ENCODE measurements at regions not wholly inside any gene's neighbourhood (a gene's known extent, or its start where the extent isn't known, plus 50 kb on each side); places are given as distances from the start of the nearest gene placed in this dataset.

GRCh38 chr7:131897790-131898165, 341.4 kb upstream of the PODXL start:
- Histone ChIP-seq H3K9ac (no peak overlapping the region), H3K9me3 (ENCODE audit: low read depth) (no peaks in the 10 kb centered on the region)
- no peaks in the 10 kb centered on the region for H3K9me3 Mint-ChIP-seq

GRCh38 chr7:131897016-131897789, 340.8 kb upstream of the PODXL start:
- peak overlapping the region; percentile 71 for H3K4me2 ChIP-seq
- Mint-ChIP-seq H3K9me3 (no peaks in the 10 kb centered on the region), H3K4me3 (no peak overlapping the region), H3K4me1 (peaks cover 26% of the 10 kb centered on the region), H3K27me3 (ENCODE audit: insufficient read depth, low read depth) (peaks cover 5% of the 10 kb centered on the region), H3K36me3 (no peaks in the 10 kb centered on the region), H3K27ac (peak overlapping the region; percentile 48)
- H3K27me3 ChIP-seq = peaks cover 60% of the 10 kb centered on the region
- no peaks in the 10 kb centered on the region for H3K36me3 ChIP-seq
- H3K4me1 ChIP-seq = peaks cover 18% of the 10 kb centered on the region
- H3F3A ChIP-seq (ENCODE audit: low read depth) = peaks cover 15% of the 10 kb centered on the region
- H2AFZ ChIP-seq (replicated peaks) = no peak overlapping the region
- H3K9me3 ChIP-seq (ENCODE audit: low read depth) = no peaks in the 10 kb centered on the region
- peak overlapping the region; percentile 25 for H3K4me3 ChIP-seq
- DNase-seq (ENCODE audit: low spot score) = no peak
- H3K9ac ChIP-seq = no peak overlapping the region
- no peak overlapping the region for H3K27ac ChIP-seq
- no peaks in the 10 kb centered on the region for H4K20me1 ChIP-seq (ENCODE audit: low read depth)
- H3K79me2 ChIP-seq (ENCODE audit: low read depth) = no peaks in the 10 kb centered on the region
- TF ChIP-seq EZH2phosphoT487 (IDR thresholded peaks at IDR 0.05) (no peak), CTCF (IDR thresholded peaks at IDR 0.05) (no peak), EZH2 (IDR thresholded peaks at IDR 0.05) (no peak)

More at GRCh38 chr7:131897790-131898165, 341.4 kb upstream of the PODXL start:
- peaks cover 26% of the 10 kb centered on the region for H3K4me1 Mint-ChIP-seq
- Histone ChIP-seq H3K27ac (no peak overlapping the region), H2AFZ (replicated peaks) (no peak overlapping the region), H3K4me1 (peaks cover 18% of the 10 kb centered on the region), H3K4me3 (no peak overlapping the region), H3K4me2 (no peak overlapping the region), H3F3A (ENCODE audit: low read depth) (peaks cover 15% of the 10 kb centered on the region), H3K36me3 (no peaks in the 10 kb centered on the region), H4K20me1 (ENCODE audit: low read depth) (no peaks in the 10 kb centered on the region), H3K27me3 (peaks cover 54% of the 10 kb centered on the region), H3K79me2 (ENCODE audit: low read depth) (no peaks in the 10 kb centered on the region)
- H3K27ac Mint-ChIP-seq = peak overlapping the region; percentile 48
- peaks cover 5% of the 10 kb centered on the region for H3K27me3 Mint-ChIP-seq (ENCODE audit: insufficient read depth, low read depth)
- TF ChIP-seq CTCF (IDR thresholded peaks at IDR 0.05) = no peak
- TF ChIP-seq EZH2 (IDR thresholded peaks at IDR 0.05) = no peak
- no peak for TF ChIP-seq EZH2phosphoT487 (IDR thresholded peaks at IDR 0.05)
- no peak overlapping the region for H3K4me3 Mint-ChIP-seq
- no peak for DNase-seq (ENCODE audit: low spot score)
- H3K36me3 Mint-ChIP-seq = no peaks in the 10 kb centered on the region

- H3K4me3 Mint-ChIP-seq = no peak overlapping the region
- no peak overlapping the region for H3K27ac Mint-ChIP-seq
- Histone ChIP-seq H3K4me3 (peak overlapping the region; percentile 25), H3K4me2 (peak overlapping the region; percentile 71), H3K27ac (no peak overlapping the region), H4K20me1 (ENCODE audit: low read depth) (no peaks in the 10 kb centered on the region), H3K9me3 (ENCODE audit: low read depth) (no peaks in the 10 kb centered on the region), H3K79me2 (ENCODE audit: low read depth) (no peaks in the 10 kb centered on the region), H3F3A (ENCODE audit: low read depth) (peaks cover 15% of the 10 kb centered on the region), H3K27me3 (peaks cover 69% of the 10 kb centered on the region), H2AFZ (replicated peaks) (no peak overlapping the region), H3K9ac (no peak overlapping the region), H3K36me3 (no peaks in the 10 kb centered on the region), H3K4me1 (peaks cover 18% of the 10 kb centered on the region)
- peaks cover 5% of the 10 kb centered on the region for H3K27me3 Mint-ChIP-seq (ENCODE audit: insufficient read depth, low read depth)
- H3K9me3 Mint-ChIP-seq = no peaks in the 10 kb centered on the region
- peak; percentile 46 for TF ChIP-seq EZH2phosphoT487 (IDR thresholded peaks at IDR 0.05)
- TF ChIP-seq EZH2 (IDR thresholded peaks at IDR 0.05) = no peak
- no peaks in the 10 kb centered on the region for H3K36me3 Mint-ChIP-seq
- peaks cover 26% of the 10 kb centered on the region for H3K4me1 Mint-ChIP-seq
- peak; percentile 59 for DNase-seq (ENCODE audit: low spot score)
Observed at GRCh38 chr7:131896165-131896863, 339.9 kb upstream of the PODXL start.
